Stimulated activated memory B cell treated with anti-CD40 and anti-IgM and Interleukin-4, amounts not matched to agents 10 μg/mL and 1 μg/mL and 100 μg/mL, for 72 hours (primary cell): ENCODE measurements at regions not wholly inside any gene's neighbourhood (a gene's known extent, or its start where the extent isn't known, plus 50 kb on each side); places are given as distances from the start of the nearest gene placed in this dataset.

Experiments used
- ATAC-seq: fragments of 150-1000 bp; cut with Tn5 transposase; 2 replicates; pipeline ENCODE4 v1.10.0; 2021
- H3K27ac Mint-ChIP-seq: one replicate; pipeline ENCODE4 v1.8.0; 2022; ENCODE audit warnings: mild to moderate bottlenecking, mixed read lengths
- H3K27me3 Mint-ChIP-seq: one replicate; pipeline ENCODE4 v1.8.0; 2022; ENCODE audit warnings: mixed read lengths
- H3K36me3 Mint-ChIP-seq: one replicate; pipeline ENCODE4 v1.8.0; 2022; ENCODE audit warnings: mixed read lengths
- H3K4me1 Mint-ChIP-seq: one replicate; pipeline ENCODE4 v1.8.0; 2022; ENCODE audit warnings: mixed read lengths
- H3K4me3 Mint-ChIP-seq: one replicate; pipeline ENCODE4 v1.8.0; 2022; ENCODE audit warnings: mild to moderate bottlenecking, moderate library complexity, mixed read lengths
- H3K9me3 Mint-ChIP-seq: one replicate; pipeline ENCODE4 v1.8.0; 2022; ENCODE audit warnings: mixed read lengths

- ATAC-seq: no peak
- Mint-ChIP-seq H3K9me3 (peaks cover 5% of the 10 kb centered on the region), H3K27me3 (no peaks in the 10 kb centered on the region), H3K36me3 (no peaks in the 10 kb centered on the region), H3K4me1 (no peaks in the 10 kb centered on the region), H3K4me3 (no peak overlapping the region), H3K27ac (no peak overlapping the region)
Measured at GRCh38 chr3:76664816-76665215, 375.1 kb upstream of the ROBO2 start.

GRCh38 chr3:76668653-76669052 is 371.2 kb upstream of the ROBO2 start:
- Mint-ChIP-seq H3K27ac (no peak overlapping the region), H3K27me3 (no peaks in the 10 kb centered on the region), H3K4me1 (no peaks in the 10 kb centered on the region), H3K36me3 (no peaks in the 10 kb centered on the region), H3K4me3 (no peak overlapping the region), H3K9me3 (no peaks in the 10 kb centered on the region)
- ATAC-seq: no peak

- no peaks in the 10 kb centered on the region for H3K27me3 Mint-ChIP-seq
- H3K4me3 Mint-ChIP-seq: no peak overlapping the region
- no peaks in the 10 kb centered on the region for H3K36me3 Mint-ChIP-seq
- no peak overlapping the region for H3K27ac Mint-ChIP-seq
- no peaks in the 10 kb centered on the region for H3K4me1 Mint-ChIP-seq
- H3K9me3 Mint-ChIP-seq: no peaks in the 10 kb centered on the region
- no peak for ATAC-seq
Measured at GRCh38 chr3:76669322-76669721, 370.6 kb upstream of the ROBO2 start.

GRCh38 chr3:76673171-76673570 is 366.7 kb upstream of the ROBO2 start:
- Mint-ChIP-seq H3K36me3 (no peaks in the 10 kb centered on the region), H3K4me3 (no peak overlapping the region), H3K9me3 (no peaks in the 10 kb centered on the region), H3K27me3 (no peaks in the 10 kb centered on the region), H3K27ac (no peak overlapping the region), H3K4me1 (no peaks in the 10 kb centered on the region)
- no peak for ATAC-seq

- no peaks in the 10 kb centered on the region for H3K27me3 Mint-ChIP-seq
- H3K4me3 Mint-ChIP-seq: no peak overlapping the region
- no peaks in the 10 kb centered on the region for H3K4me1 Mint-ChIP-seq
- peaks cover 5% of the 10 kb centered on the region for H3K9me3 Mint-ChIP-seq
- ATAC-seq: no peak
- H3K27ac Mint-ChIP-seq: no peak overlapping the region
- no peaks in the 10 kb centered on the region for H3K36me3 Mint-ChIP-seq
Measured at GRCh38 chr3:76679541-76679940, 360.4 kb upstream of the ROBO2 start.

- no peak overlapping the region for H3K4me3 Mint-ChIP-seq
- no peaks in the 10 kb centered on the region for H3K36me3 Mint-ChIP-seq
- H3K27ac Mint-ChIP-seq: no peak overlapping the region
- H3K4me1 Mint-ChIP-seq: no peaks in the 10 kb centered on the region
- H3K9me3 Mint-ChIP-seq: peaks cover 8% of the 10 kb centered on the region
- no peak for ATAC-seq
- H3K27me3 Mint-ChIP-seq: no peaks in the 10 kb centered on the region
Measured at GRCh38 chr3:76683256-76683655, 356.6 kb upstream of the ROBO2 start.

GRCh38 chr3:76684946-76685345 is 355.0 kb upstream of the ROBO2 start:
- no peak overlapping the region for H3K4me3 Mint-ChIP-seq
- H3K4me1 Mint-ChIP-seq: no peaks in the 10 kb centered on the region
- ATAC-seq: no peak
- H3K27me3 Mint-ChIP-seq: no peaks in the 10 kb centered on the region
- peaks cover 8% of the 10 kb centered on the region for H3K9me3 Mint-ChIP-seq
- no peak overlapping the region for H3K27ac Mint-ChIP-seq
- H3K36me3 Mint-ChIP-seq: no peaks in the 10 kb centered on the region

- no peak overlapping the region for H3K4me3 Mint-ChIP-seq
- H3K27me3 Mint-ChIP-seq: no peaks in the 10 kb centered on the region
- H3K36me3 Mint-ChIP-seq: no peaks in the 10 kb centered on the region
- H3K4me1 Mint-ChIP-seq: no peaks in the 10 kb centered on the region
- peaks cover 8% of the 10 kb centered on the region for H3K9me3 Mint-ChIP-seq
- no peak for ATAC-seq
- H3K27ac Mint-ChIP-seq: no peak overlapping the region
Measured at GRCh38 chr3:76685858-76686257, 354.0 kb upstream of the ROBO2 start.

- H3K9me3 Mint-ChIP-seq: peaks cover 10% of the 10 kb centered on the region
- no peak for ATAC-seq
- H3K27me3 Mint-ChIP-seq: no peaks in the 10 kb centered on the region
- no peaks in the 10 kb centered on the region for H3K4me1 Mint-ChIP-seq
- no peak overlapping the region for H3K27ac Mint-ChIP-seq
- no peak overlapping the region for H3K4me3 Mint-ChIP-seq
- no peaks in the 10 kb centered on the region for H3K36me3 Mint-ChIP-seq
Measured at GRCh38 chr3:76687019-76687418, 352.9 kb upstream of the ROBO2 start.

GRCh38 chr3:76694063-76694462 is 345.8 kb upstream of the ROBO2 start:
- H3K4me1 Mint-ChIP-seq: no peaks in the 10 kb centered on the region
- no peaks in the 10 kb centered on the region for H3K36me3 Mint-ChIP-seq
- H3K9me3 Mint-ChIP-seq: peaks cover 8% of the 10 kb centered on the region
- ATAC-seq: no peak
- H3K27ac Mint-ChIP-seq: no peak overlapping the region
- no peak overlapping the region for H3K4me3 Mint-ChIP-seq
- no peaks in the 10 kb centered on the region for H3K27me3 Mint-ChIP-seq

GRCh38 chr3:76698136-76698706 is 341.7 kb upstream of the ROBO2 start:
- ATAC-seq: no peak
- Mint-ChIP-seq H3K4me3 (no peak overlapping the region), H3K27me3 (no peaks in the 10 kb centered on the region), H3K36me3 (no peaks in the 10 kb centered on the region), H3K27ac (no peak overlapping the region), H3K9me3 (peaks cover 9% of the 10 kb centered on the region), H3K4me1 (no peaks in the 10 kb centered on the region)

- Mint-ChIP-seq H3K4me1 (no peaks in the 10 kb centered on the region), H3K27me3 (no peaks in the 10 kb centered on the region), H3K4me3 (no peak overlapping the region), H3K27ac (no peak overlapping the region), H3K9me3 (peaks cover 13% of the 10 kb centered on the region), H3K36me3 (no peaks in the 10 kb centered on the region)
- no peak for ATAC-seq
Measured at GRCh38 chr3:76699846-76700245, 340.1 kb upstream of the ROBO2 start.

GRCh38 chr3:76700323-76700722 is 339.6 kb upstream of the ROBO2 start:
- no peak overlapping the region for H3K27ac Mint-ChIP-seq
- no peak for ATAC-seq
- peaks cover 13% of the 10 kb centered on the region for H3K9me3 Mint-ChIP-seq
- no peaks in the 10 kb centered on the region for H3K27me3 Mint-ChIP-seq
- no peaks in the 10 kb centered on the region for H3K4me1 Mint-ChIP-seq
- H3K4me3 Mint-ChIP-seq: no peak overlapping the region
- H3K36me3 Mint-ChIP-seq: no peaks in the 10 kb centered on the region

- no peak overlapping the region for H3K4me3 Mint-ChIP-seq
- H3K27me3 Mint-ChIP-seq: no peaks in the 10 kb centered on the region
- H3K4me1 Mint-ChIP-seq: no peaks in the 10 kb centered on the region
- no peak for ATAC-seq
- no peaks in the 10 kb centered on the region for H3K36me3 Mint-ChIP-seq
- H3K9me3 Mint-ChIP-seq: peaks cover 13% of the 10 kb centered on the region
- no peak overlapping the region for H3K27ac Mint-ChIP-seq
Measured at GRCh38 chr3:76702676-76703075, 337.2 kb upstream of the ROBO2 start.

GRCh38 chr3:76715426-76715825 is 324.5 kb upstream of the ROBO2 start:
- Mint-ChIP-seq H3K9me3 (no peaks in the 10 kb centered on the region), H3K4me1 (no peaks in the 10 kb centered on the region)
- no peak for ATAC-seq

GRCh38 chr3:76723366-76723765 is 316.5 kb upstream of the ROBO2 start:
- no peaks in the 10 kb centered on the region for H3K4me1 Mint-ChIP-seq
- no peaks in the 10 kb centered on the region for H3K36me3 Mint-ChIP-seq
- peaks cover 2% of the 10 kb centered on the region for H3K9me3 Mint-ChIP-seq
- H3K27ac Mint-ChIP-seq: no peak overlapping the region
- ATAC-seq: no peak
- no peaks in the 10 kb centered on the region for H3K27me3 Mint-ChIP-seq
- H3K4me3 Mint-ChIP-seq: no peak overlapping the region

More at GRCh38 chr3:76715426-76715825, 324.5 kb upstream of the ROBO2 start:
- H3K4me3 Mint-ChIP-seq: no peak overlapping the region
- no peak overlapping the region for H3K27ac Mint-ChIP-seq
- no peaks in the 10 kb centered on the region for H3K27me3 Mint-ChIP-seq
- no peaks in the 10 kb centered on the region for H3K36me3 Mint-ChIP-seq

GRCh38 chr3:76724075-76724474 is 315.8 kb upstream of the ROBO2 start:
- Mint-ChIP-seq H3K27ac (no peak overlapping the region), H3K4me1 (no peaks in the 10 kb centered on the region), H3K36me3 (no peaks in the 10 kb centered on the region), H3K9me3 (peaks cover 5% of the 10 kb centered on the region), H3K27me3 (no peaks in the 10 kb centered on the region), H3K4me3 (no peak overlapping the region)
- no peak for ATAC-seq
